ENCODE measurements at regions not wholly inside any gene's neighbourhood (a gene's known extent, or its start where the extent isn't known, plus 50 kb on each side); places are given as distances from the start of the nearest gene placed in this dataset.
A peak's percentile ranks its signal among the peaks of the same experiment; 100 is the strongest.
"Not testable (repeated sequence)": the region's sequence is repeated elsewhere in the genome, so short reads cannot be mapped to it uniquely, and the experiment has no call there.

GRCh38 chr2:209312450-209312849, 111.4 kb upstream of the MAP2 start:
- DNase-seq = not testable (repeated sequence)

- DNase-seq = no peak
These were observed 109.2 kb upstream of the MAP2 start for GRCh38 chr2:209314653-209315052.

- DNase-seq = no peak
These were observed 107.7 kb upstream of the MAP2 start for GRCh38 chr2:209316141-209316540.

GRCh38 chr2:209321076-209321475, 102.8 kb upstream of the MAP2 start:
- no peak for DNase-seq

- no peak for DNase-seq
These were observed 102.3 kb upstream of the MAP2 start for GRCh38 chr2:209321581-209321980.

GRCh38 chr2:209322041-209322440, 101.8 kb upstream of the MAP2 start:
- no peak for DNase-seq

- DNase-seq = no peak
These were observed 100.8 kb upstream of the MAP2 start for GRCh38 chr2:209322905-209323512.

- DNase-seq = no peak
These were observed 100.1 kb upstream of the MAP2 start for GRCh38 chr2:209323738-209324137.

GRCh38 chr2:209324281-209324680, 99.6 kb upstream of the MAP2 start:
- no peak for DNase-seq

GRCh38 chr2:209331291-209331844, 92.5 kb upstream of the MAP2 start:
- DNase-seq = no peak

GRCh38 chr2:209334188-209335017, 89.4 kb upstream of the MAP2 start:
- peak; percentile 5 for DNase-seq

GRCh38 chr2:209340522-209340921, 83.3 kb upstream of the MAP2 start:
- no peak for DNase-seq

- DNase-seq = no peak
These were observed 79.5 kb upstream of the MAP2 start for GRCh38 chr2:209344349-209344748.

- no peak for DNase-seq
These were observed 75.4 kb upstream of the MAP2 start for GRCh38 chr2:209348433-209348832.

GRCh38 chr2:209351636-209352035, 72.2 kb upstream of the MAP2 start:
- DNase-seq = no peak

GRCh38 chr2:209358992-209359391, 64.9 kb upstream of the MAP2 start:
- DNase-seq = no peak

GRCh38 chr2:209367075-209367747, 56.6 kb upstream of the MAP2 start:
- no peak for DNase-seq

- DNase-seq = no peak
These were observed 55.4 kb upstream of the MAP2 start for GRCh38 chr2:209368406-209368805.

- DNase-seq = no peak
These were observed 54.9 kb upstream of the MAP2 start for GRCh38 chr2:209368914-209369313.

- DNase-seq = no peak
These were observed 54.2 kb upstream of the MAP2 start for GRCh38 chr2:209369656-209370055.

- DNase-seq = no peak
These were observed 52.4 kb upstream of the MAP2 start for GRCh38 chr2:209371407-209371806.
